GM12864 (cell line): ENCODE measurements at regions not wholly inside any gene's neighbourhood (a gene's known extent, or its start where the extent isn't known, plus 50 kb on each side); places are given as distances from the start of the nearest gene placed in this dataset.

Experiments used
- DNase-seq: peaks from one replicate; pipeline ENCODE4 v3.0.0-alpha.2; 2011; ENCODE audit warnings: low read depth
- H3K4me3 ChIP-seq: 2 replicates; pipeline ENCODE4 v1.5.1; 2011; ENCODE audit warnings: mild to moderate bottlenecking, low read depth, low read length, control low read depth
- CTCF ChIP-seq: IDR thresholded peaks from 2 replicates; pipeline ENCODE4 v1.5.1; 2011; ENCODE audit warnings: low read depth, mild to moderate bottlenecking, moderate library complexity, low read length, control low read depth, inconsistent platforms; ENCODE audit errors: missing control alignments

- H3K4me3 ChIP-seq: no peak overlapping the region
- DNase-seq: no peak
- TF ChIP-seq CTCF: no peak
These were observed 323.9 kb downstream of the GADD45G start for GRCh38 chr9:89928521-89929275.

GRCh38 chr9:89929315-89929672 lies 324.5 kb downstream of the GADD45G start:
- no peak overlapping the region for H3K4me3 ChIP-seq
- no peak for DNase-seq
- no peak for TF ChIP-seq CTCF

- no peak overlapping the region for H3K4me3 ChIP-seq
- DNase-seq: no peak
- no peak for TF ChIP-seq CTCF
These were observed 325.1 kb downstream of the GADD45G start for GRCh38 chr9:89929673-89930480.

GRCh38 chr9:89933578-89933977 lies 328.8 kb downstream of the GADD45G start:
- no peak for TF ChIP-seq CTCF
- H3K4me3 ChIP-seq: no peak overlapping the region
- DNase-seq: no peak

- no peak overlapping the region for H3K4me3 ChIP-seq
- no peak for DNase-seq
- no peak for TF ChIP-seq CTCF
These were observed 330.3 kb downstream of the GADD45G start for GRCh38 chr9:89935115-89935514.

GRCh38 chr9:89935801-89936200 lies 331.0 kb downstream of the GADD45G start:
- no peak for TF ChIP-seq CTCF
- no peak for DNase-seq
- no peak overlapping the region for H3K4me3 ChIP-seq
